GM23338 (cell line): ENCODE measurements at regions not wholly inside any gene's neighbourhood (a gene's known extent, or its start where the extent isn't known, plus 50 kb on each side); places are given as distances from the start of the nearest gene placed in this dataset.

Experiments used
- ATAC-seq: fragments of 200-7000 bp; cut with Tn5 transposase; 3 replicates; pipeline ENCODE4 v1.9.1; 2020
- DNase-seq: peaks from one replicate; pipeline ENCODE4 v3.0.0-alpha.2; 2015; ENCODE audit warnings: low spot score
- H2AFZ ChIP-seq: fragments of 200-600 bp; sonication (generic); 2 replicates; pipeline ENCODE4 v1.8.0; 2016; ENCODE audit warnings: antibody characterized with exemption, mild to moderate bottlenecking, moderate library complexity
- H3F3A ChIP-seq: fragments of 200-600 bp; sonication (generic); replicated peaks from 2 replicates; pipeline ENCODE4 v1.8.0; 2017; ENCODE audit warnings: antibody characterized with exemption, mixed run types, low read depth
- H3K27ac ChIP-seq: fragments of 200-600 bp; sonication (generic); 2 replicates; pipeline ENCODE4 v1.6.1; 2016; ENCODE audit warnings: low read depth
- H3K27me3 ChIP-seq: fragments of 200-600 bp; sonication (generic); 2 replicates; pipeline ENCODE4 v1.8.0; 2016; ENCODE audit warnings: mild to moderate bottlenecking, mixed run types, moderate library complexity; ENCODE audit not compliant: insufficient read depth
- H3K36me3 ChIP-seq: fragments of 200-600 bp; sonication (generic); 2 replicates; pipeline ENCODE4 v1.8.0; 2016; ENCODE audit warnings: mild to moderate bottlenecking; ENCODE audit not compliant: insufficient read depth
- H3K4me1 ChIP-seq: fragments of 200-600 bp; sonication (generic); 2 replicates; pipeline ENCODE4 v1.8.0; 2016; ENCODE audit warnings: mild to moderate bottlenecking, moderate library complexity; ENCODE audit not compliant: insufficient read depth
- H3K4me2 ChIP-seq: fragments of 200-600 bp; sonication (generic); 2 replicates; pipeline ENCODE4 v1.7.1; 2017; ENCODE audit warnings: mixed run types
- H3K4me3 ChIP-seq: fragments of 200-600 bp; sonication (generic); 2 replicates; pipeline ENCODE4 v1.6.1; 2016; ENCODE audit warnings: mixed run types
- H3K79me2 ChIP-seq: fragments of 200-600 bp; sonication (generic); replicated peaks from 2 replicates; pipeline ENCODE4 v1.8.0; 2017; ENCODE audit warnings: mild to moderate bottlenecking; ENCODE audit not compliant: insufficient read depth
- H3K9me2 ChIP-seq: fragments of 200-600 bp; sonication (generic); 2 replicates; pipeline ENCODE4 v1.8.0; 2017; ENCODE audit not compliant: insufficient read depth
- H4K20me1 ChIP-seq: fragments of 200-600 bp; sonication (generic); replicated peaks from 2 replicates; pipeline ENCODE4 v1.8.0; 2017; ENCODE audit warnings: mild to moderate bottlenecking; ENCODE audit not compliant: insufficient read depth
- H3K27ac Mint-ChIP-seq: 2 replicates; pipeline ENCODE4 v1.8.0; 2020; ENCODE audit warnings: inconsistent platforms, mild to moderate bottlenecking, moderate library complexity, mixed read lengths
- H3K27me3 Mint-ChIP-seq: 3 replicates; pipeline ENCODE4 v1.8.0; 2022; ENCODE audit warnings: low read depth, mild to moderate bottlenecking, moderate library complexity, mixed read lengths, inconsistent platforms; ENCODE audit not compliant: insufficient read depth, poor library complexity
- H3K36me3 Mint-ChIP-seq: 3 replicates; pipeline ENCODE4 v1.8.0; 2021; ENCODE audit warnings: low read depth, mild to moderate bottlenecking, inconsistent platforms, moderate library complexity, mixed read lengths
- H3K4me1 Mint-ChIP-seq: 3 replicates; pipeline ENCODE4 v1.8.0; 2020; ENCODE audit warnings: mild to moderate bottlenecking, inconsistent platforms, mixed read lengths
- H3K4me3 Mint-ChIP-seq: 3 replicates; pipeline ENCODE4 v1.8.0; 2021; ENCODE audit warnings: moderate library complexity, mild to moderate bottlenecking, inconsistent platforms, mixed read lengths
- H3K9me3 Mint-ChIP-seq: 3 replicates; pipeline ENCODE4 v1.8.0; 2020; ENCODE audit warnings: moderate library complexity, mild to moderate bottlenecking, inconsistent platforms, mixed read lengths
- CREB1 ChIP-seq: fragments of 250-450 bp; sonication (Bioruptor Pico); IDR thresholded peaks from 2 replicates; pipeline ENCODE4 v1.5.0; 2020; ENCODE audit warnings: low read depth, mild to moderate bottlenecking, moderate library complexity
- ETS1 ChIP-seq: IDR thresholded peaks from 2 replicates; pipeline ENCODE4 v1.6.1; 2016; ENCODE audit warnings: antibody characterized with exemption
- EZH2 ChIP-seq: fragments of 200-600 bp; sonication (generic); IDR thresholded peaks from one replicate; pipeline ENCODE4 v1.8.0; 2017; ENCODE audit warnings: antibody characterized with exemption, mild to moderate bottlenecking, low read depth; ENCODE audit not compliant: unreplicated experiment
- JUNB ChIP-seq: IDR thresholded peaks from one replicate; pipeline ENCODE4 v1.6.1; 2016; ENCODE audit warnings: antibody characterized with exemption; ENCODE audit not compliant: unreplicated experiment
- NANOG ChIP-seq: IDR thresholded peaks from 2 replicates; pipeline ENCODE4 v1.6.1; 2016; ENCODE audit warnings: antibody characterized with exemption, borderline replicate concordance
- STAT1 ChIP-seq: IDR thresholded peaks from one replicate; pipeline ENCODE4 v1.6.1; 2016; ENCODE audit warnings: antibody characterized with exemption; ENCODE audit not compliant: unreplicated experiment
- ZNF114 ChIP-seq: fragments of 250-450 bp; sonication (Bioruptor Pico); IDR thresholded peaks from 2 replicates; pipeline ENCODE4 v1.5.0; 2020; ENCODE audit warnings: mild to moderate bottlenecking, moderate library complexity
- ZNF331 ChIP-seq: fragments of 250-450 bp; sonication (Bioruptor Pico); IDR thresholded peaks from 2 replicates; pipeline ENCODE4 v1.5.0; 2020; ENCODE audit warnings: low read depth, mild to moderate bottlenecking, moderate library complexity
- TF ChIP-seq, protein P1 (sequence below): IDR thresholded peaks from one replicate; pipeline ENCODE4 v1.6.1; 2018; ENCODE audit warnings: antibody characterized with exemption; ENCODE audit not compliant: unreplicated experiment
- TF ChIP-seq, protein P2 (sequence below), 2 experiments: fragments of 200-600 bp in 1 of 2; sonication (generic) in 1 of 2; conservative IDR thresholded peaks; 2 replicates each; pipeline versions ENCODE4 v1.5.1 to v1.6.1; 2016 to 2017; ENCODE audit warnings: antibody characterized with exemption in 2 of 2, low read depth in 2 of 2, mild to moderate bottlenecking in 2 of 2, moderate library complexity in 1 of 2

GRCh38 chr20:52590100-52590499 lies 382.1 kb upstream of the TSHZ2 start (continued):
- TF ChIP-seq, protein P1, sequence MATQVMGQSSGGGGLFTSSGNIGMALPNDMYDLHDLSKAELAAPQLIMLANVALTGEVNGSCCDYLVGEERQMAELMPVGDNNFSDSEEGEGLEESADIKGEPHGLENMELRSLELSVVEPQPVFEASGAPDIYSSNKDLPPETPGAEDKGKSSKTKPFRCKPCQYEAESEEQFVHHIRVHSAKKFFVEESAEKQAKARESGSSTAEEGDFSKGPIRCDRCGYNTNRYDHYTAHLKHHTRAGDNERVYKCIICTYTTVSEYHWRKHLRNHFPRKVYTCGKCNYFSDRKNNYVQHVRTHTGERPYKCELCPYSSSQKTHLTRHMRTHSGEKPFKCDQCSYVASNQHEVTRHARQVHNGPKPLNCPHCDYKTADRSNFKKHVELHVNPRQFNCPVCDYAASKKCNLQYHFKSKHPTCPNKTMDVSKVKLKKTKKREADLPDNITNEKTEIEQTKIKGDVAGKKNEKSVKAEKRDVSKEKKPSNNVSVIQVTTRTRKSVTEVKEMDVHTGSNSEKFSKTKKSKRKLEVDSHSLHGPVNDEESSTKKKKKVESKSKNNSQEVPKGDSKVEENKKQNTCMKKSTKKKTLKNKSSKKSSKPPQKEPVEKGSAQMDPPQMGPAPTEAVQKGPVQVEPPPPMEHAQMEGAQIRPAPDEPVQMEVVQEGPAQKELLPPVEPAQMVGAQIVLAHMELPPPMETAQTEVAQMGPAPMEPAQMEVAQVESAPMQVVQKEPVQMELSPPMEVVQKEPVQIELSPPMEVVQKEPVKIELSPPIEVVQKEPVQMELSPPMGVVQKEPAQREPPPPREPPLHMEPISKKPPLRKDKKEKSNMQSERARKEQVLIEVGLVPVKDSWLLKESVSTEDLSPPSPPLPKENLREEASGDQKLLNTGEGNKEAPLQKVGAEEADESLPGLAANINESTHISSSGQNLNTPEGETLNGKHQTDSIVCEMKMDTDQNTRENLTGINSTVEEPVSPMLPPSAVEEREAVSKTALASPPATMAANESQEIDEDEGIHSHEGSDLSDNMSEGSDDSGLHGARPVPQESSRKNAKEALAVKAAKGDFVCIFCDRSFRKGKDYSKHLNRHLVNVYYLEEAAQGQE, result no peak

DNA sequence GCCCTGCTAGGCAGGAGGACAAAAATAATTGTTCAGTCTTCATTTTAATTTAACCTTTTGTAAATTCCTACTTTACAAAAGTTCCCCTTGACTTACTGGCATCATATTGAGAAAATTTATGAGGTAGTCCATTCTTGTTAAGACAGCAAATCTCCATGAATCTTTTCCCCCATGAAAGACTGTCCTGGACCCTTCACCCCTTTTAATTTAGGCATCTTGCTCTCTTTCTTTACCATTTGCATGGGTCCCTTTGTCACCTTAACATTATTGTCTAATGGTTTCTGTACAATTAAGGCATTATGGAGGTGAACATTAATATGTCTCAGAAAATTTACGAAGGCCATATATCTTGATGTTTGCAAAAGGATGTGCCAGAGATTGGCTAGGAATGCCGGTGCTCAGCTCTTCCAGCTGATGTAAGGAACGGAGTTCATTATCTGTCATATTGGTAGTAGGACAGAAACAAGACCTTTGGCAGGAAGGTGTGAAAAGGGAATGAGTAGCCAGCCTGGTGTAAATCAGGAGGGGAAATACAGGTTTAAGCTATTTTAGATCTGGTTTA lies 382.8 kb upstream of the TSHZ2 start:
- Histone ChIP-seq H2AFZ (no peak overlapping the region), H3K4me3 (no peak overlapping the region), H3F3A (no peaks in the 10 kb centered on the region), H3K4me1 (no peaks in the 10 kb centered on the region), H4K20me1 (no peaks in the 10 kb centered on the region), H3K27ac (no peak overlapping the region), H3K9me2 (0 out of 2 replicates have a peak, but pooled peaks cover 7% of the 10 kb centered on the region), H3K27me3 (no peaks in the 10 kb centered on the region), H3K79me2 (no peaks in the 10 kb centered on the region), H3K36me3 (no peaks in the 10 kb centered on the region), H3K4me2 (no peak overlapping the region)
- DNase-seq (no peak), ATAC-seq (no peak)
- TF ChIP-seq ETS1 (no peak), STAT1 (no peak), JUNB (no peak), CREB1 (CRISPR knock-in tag) (no peak), ZNF331 (CRISPR knock-in tag) (no peak)
- TF ChIP-seq, protein P2, sequence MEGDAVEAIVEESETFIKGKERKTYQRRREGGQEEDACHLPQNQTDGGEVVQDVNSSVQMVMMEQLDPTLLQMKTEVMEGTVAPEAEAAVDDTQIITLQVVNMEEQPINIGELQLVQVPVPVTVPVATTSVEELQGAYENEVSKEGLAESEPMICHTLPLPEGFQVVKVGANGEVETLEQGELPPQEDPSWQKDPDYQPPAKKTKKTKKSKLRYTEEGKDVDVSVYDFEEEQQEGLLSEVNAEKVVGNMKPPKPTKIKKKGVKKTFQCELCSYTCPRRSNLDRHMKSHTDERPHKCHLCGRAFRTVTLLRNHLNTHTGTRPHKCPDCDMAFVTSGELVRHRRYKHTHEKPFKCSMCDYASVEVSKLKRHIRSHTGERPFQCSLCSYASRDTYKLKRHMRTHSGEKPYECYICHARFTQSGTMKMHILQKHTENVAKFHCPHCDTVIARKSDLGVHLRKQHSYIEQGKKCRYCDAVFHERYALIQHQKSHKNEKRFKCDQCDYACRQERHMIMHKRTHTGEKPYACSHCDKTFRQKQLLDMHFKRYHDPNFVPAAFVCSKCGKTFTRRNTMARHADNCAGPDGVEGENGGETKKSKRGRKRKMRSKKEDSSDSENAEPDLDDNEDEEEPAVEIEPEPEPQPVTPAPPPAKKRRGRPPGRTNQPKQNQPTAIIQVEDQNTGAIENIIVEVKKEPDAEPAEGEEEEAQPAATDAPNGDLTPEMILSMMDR (conservative IDR thresholded peaks at IDR 0.05; ENCODE audit: low read depth in 2 of 2), result no peak
- H3K27ac Mint-ChIP-seq, result no peak overlapping the region
- no peaks in the 10 kb centered on the region for H3K4me1 Mint-ChIP-seq
- no peaks in the 10 kb centered on the region for H3K36me3 Mint-ChIP-seq
- H3K4me3 Mint-ChIP-seq, result no peak overlapping the region
- no peaks in the 10 kb centered on the region; the same call in 2 of the 3 replicates for H3K9me3 Mint-ChIP-seq
- no peaks in the 10 kb centered on the region for H3K27me3 Mint-ChIP-seq

GRCh38 chr20:52586660-52587059 lies 385.5 kb upstream of the TSHZ2 start:
- Mint-ChIP-seq H3K27me3 (no peaks in the 10 kb centered on the region), H3K36me3 (no peaks in the 10 kb centered on the region), H3K27ac (no peak overlapping the region), H3K4me3 (no peak overlapping the region), H3K4me1 (no peaks in the 10 kb centered on the region), H3K9me3 (no peaks in the 10 kb centered on the region; the same call in 2 of the 3 replicates)
- Histone ChIP-seq H3K4me1 (no peaks in the 10 kb centered on the region), H3K27ac (no peak overlapping the region), H3K9me2 (no peaks in the 10 kb centered on the region), H3K79me2 (no peaks in the 10 kb centered on the region), H3K27me3 (no peaks in the 10 kb centered on the region), H3F3A (no peaks in the 10 kb centered on the region), H3K4me2 (no peak overlapping the region), H3K36me3 (no peaks in the 10 kb centered on the region), H4K20me1 (no peaks in the 10 kb centered on the region), H2AFZ (no peak overlapping the region), H3K4me3 (no peak overlapping the region)
- ATAC-seq, result no peak
- DNase-seq, result no peak
- TF ChIP-seq EZH2, result no peak
- TF ChIP-seq, protein P2 (conservative IDR thresholded peaks at IDR 0.05; ENCODE audit: low read depth in 2 of 2), result no peak
- TF ChIP-seq NANOG, result no peak
- TF ChIP-seq STAT1, result no peak
- no peak for TF ChIP-seq CREB1 (CRISPR knock-in tag)
- no peak for TF ChIP-seq ZNF114 (CRISPR knock-in tag)
- TF ChIP-seq JUNB, result no peak
- TF ChIP-seq ETS1, result no peak
